HG02678 (cell line): ENCODE measurements at regions not wholly inside any gene's neighbourhood (a gene's known extent, or its start where the extent isn't known, plus 50 kb on each side); places are given as distances from the start of the nearest gene placed in this dataset.
"Not testable (repeated sequence)": the region's sequence is repeated elsewhere in the genome, so short reads cannot be mapped to it uniquely, and the experiment has no call there.

Experiments
- ATAC-seq: cut with Tn5 transposase; IDR thresholded peaks from one replicate; pipeline ENCODE4 v1.9.1; 2021; ENCODE audit warnings: mild to moderate bottlenecking, moderate library complexity; ENCODE audit not compliant: unreplicated experiment

DNA sequence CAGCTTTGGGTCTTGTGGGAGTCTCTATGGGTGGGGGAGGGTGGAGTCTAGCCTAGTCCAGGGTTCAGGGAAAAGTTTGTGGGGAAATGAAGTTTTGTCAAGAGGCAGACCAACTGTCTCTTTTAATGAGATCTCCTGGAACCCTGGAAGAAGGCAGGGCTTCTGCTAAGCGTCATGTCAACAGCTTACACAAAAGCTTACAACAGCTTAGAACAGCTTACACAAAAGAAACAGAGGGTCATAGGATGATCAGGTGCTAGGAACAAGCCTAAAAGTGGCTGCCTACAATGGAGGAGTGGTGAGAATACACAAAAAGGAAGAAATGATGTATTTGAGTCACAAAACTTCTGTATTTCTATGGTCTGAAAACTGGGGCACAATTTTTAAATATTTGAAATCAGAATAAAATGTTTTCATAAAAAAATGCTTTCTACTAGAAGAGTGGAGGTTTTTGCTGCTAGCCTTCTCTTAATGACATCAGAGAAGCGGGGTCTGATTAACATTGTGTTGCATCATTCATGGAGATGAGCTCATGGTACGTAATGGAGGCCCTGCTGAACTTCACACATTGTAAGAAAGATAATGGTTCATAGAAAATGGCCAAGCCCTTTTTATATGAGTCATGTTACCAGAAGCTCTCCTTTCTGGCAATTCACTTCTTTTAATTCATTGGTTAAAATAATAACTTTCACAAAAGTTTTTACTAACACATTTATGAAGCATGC is 351.0 kb downstream of the PIK3C3 start:
- no peak for ATAC-seq

DNA sequence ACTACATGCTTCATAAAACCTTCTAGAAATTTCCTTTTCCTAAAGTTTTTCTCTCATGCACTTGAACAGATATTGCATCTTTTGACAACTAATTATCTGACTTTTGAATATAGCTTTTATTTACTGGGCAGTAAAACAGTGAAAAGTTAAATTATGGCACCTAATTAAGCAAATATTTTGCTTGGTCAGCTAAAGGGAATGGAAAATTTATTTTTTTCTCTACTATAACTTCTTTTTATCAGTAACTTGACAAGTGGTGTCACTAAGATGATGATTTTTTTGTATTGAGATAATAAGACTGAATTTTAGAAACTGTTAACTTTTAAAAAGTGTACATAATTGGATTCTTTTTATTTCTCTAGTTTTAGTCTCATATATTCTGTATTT is 351.6 kb downstream of the PIK3C3 start:
- no peak for ATAC-seq

DNA sequence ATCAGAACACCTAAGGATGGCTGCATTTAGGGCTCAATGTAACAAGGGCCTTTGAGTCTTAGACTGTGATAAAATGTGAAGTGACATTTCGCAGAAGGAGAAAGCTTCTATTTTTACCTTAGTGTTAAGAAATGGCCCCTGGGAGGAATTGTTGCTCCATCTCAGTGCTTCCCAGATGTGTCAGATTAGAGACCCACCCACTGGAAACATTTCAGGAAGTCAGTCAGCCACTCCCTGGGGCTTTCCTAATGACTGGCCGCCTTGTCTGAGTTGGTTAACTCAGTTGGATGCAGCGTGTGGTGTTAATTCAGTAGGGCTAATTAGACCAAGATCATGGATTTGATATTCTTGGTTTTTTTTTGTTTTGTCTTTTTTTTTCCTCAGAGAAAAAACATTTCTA is 355.9 kb downstream of the PIK3C3 start:
- no peak for ATAC-seq

DNA sequence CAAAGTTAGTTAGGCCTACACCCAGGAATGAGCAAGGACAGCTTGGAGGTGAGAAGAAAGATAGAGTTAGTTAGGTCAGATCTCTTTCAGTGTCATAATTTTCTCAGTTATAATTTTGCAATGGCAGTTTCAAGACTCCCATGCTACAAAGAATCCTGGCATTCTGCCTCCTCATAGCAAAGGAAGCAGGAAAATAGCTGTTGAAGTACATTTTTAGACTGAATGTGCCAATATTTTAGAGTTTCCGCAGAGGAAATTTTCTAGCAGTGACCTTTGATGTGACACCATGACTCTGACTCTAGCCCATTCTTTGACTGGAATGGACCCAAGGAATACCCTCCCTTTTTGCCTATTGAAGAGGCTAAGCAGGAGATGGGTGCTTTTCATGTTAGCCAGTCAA is 371.7 kb downstream of the PIK3C3 start:
- ATAC-seq, result no peak

- ATAC-seq, result no peak
Observed at GRCh38 chr18:42328931-42329330, 373.9 kb downstream of the PIK3C3 start.

- no peak for ATAC-seq
Observed at GRCh38 chr18:42330296-42330695, 375.3 kb downstream of the PIK3C3 start.

DNA sequence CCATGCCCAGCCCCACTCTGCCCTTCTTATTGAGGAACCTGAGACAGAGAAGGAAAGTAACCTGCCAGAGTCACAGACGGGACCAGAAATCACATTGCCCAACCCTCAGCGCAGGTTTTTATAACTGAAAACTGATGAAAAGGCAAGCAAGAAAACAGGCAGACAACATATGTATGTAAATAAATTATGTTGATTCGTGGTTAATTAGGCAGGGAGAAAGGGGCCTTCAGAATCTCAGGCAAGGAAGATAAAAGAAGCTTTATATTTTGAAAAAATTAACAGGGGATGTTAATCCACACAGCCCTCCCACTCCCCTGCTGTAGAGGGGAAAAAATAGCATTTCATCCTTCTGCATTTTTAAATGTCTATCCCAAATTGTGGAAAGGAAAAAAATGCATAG is 378.5 kb downstream of the PIK3C3 start:
- ATAC-seq, result no peak

GRCh38 chr18:42334931-42335330 is 379.9 kb downstream of the PIK3C3 start:
- no peak for ATAC-seq

DNA sequence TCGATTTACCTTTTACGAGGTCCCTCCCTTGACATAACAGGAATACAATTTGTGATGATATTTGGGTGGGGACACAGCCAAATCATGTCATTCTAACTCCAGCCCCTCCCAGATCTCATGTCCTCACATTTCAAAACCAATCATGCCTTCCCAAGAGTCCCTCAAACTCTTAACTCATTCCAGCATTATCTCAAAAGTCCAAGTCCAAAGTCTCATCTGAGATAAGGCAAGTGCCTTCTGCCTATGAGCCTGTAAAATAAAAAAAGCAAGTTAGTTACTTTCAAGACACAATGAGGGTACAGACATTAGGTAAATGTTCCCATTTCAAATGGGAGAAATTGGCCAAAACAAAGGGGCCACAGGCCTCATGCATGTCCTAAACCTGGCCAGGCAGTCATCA is 381.1 kb downstream of the PIK3C3 start:
- no peak for ATAC-seq

DNA sequence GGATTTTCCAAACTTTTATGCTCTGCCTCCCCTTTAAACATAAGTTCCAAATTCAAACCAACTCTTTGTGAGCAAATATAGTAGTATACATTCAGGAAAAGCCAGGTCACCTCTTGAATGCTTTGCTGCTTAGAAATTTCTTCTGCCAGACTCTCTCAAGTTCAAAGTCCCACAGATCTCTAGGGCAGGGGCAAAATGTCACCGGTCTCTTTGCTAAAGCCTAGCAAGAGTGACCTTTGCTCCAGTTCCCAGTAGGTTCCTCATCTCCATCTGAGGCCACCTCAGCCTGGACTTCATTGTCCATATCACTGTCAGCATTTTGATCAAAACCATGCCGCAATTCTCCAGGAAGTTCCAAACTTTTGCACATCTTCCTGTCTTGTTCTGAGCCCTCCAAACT is 382.3 kb downstream of the PIK3C3 start:
- not testable (repeated sequence) for ATAC-seq

DNA sequence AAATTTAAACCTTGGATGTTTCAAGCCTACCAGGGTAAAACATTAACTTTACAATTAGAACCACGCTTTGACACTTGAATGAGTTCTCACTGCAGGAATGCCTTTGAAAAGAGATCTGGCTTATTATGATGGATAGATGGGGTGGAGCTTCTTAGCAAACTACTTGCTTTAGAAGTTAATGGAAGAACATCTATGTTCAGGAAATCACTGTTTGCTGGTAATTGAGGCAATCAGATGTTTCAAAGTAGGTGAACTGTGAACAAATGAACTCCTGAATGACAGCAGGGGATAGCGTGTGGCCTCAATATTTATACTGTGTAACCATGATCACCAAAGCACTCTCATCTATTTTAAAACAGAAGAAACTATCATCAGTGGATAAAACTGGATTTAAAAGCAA is 383.6 kb downstream of the PIK3C3 start:
- ATAC-seq, result no peak

- no peak for ATAC-seq
Observed at GRCh38 chr18:42339372-42339771, 384.3 kb downstream of the PIK3C3 start.

DNA sequence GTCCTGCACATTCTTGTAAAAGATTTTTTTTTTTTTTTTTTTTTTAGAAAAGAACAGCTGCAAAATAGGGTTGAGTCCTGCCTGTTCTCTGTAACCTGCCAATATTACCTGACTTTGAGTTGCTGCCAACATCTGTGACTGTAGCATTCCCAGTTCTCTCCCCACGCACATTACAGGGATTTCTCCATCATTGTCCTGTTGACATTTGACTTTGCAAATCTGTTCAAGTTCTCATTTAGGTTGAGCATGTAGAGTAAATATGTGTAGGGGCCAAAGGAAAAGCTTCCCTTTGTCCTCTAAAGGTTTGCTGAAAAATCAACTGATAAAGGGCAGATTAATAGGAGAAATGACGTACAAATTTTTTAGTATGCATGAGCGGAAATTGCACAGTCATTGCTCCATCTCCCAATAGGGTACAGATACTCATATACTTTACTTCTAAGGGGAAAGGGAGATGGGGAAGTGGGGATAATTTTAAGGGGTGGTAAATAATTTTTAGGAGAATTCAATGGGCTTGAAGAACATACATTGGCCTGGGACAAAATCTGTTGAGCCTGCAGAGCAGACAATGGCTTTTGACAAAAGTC is 385.5 kb downstream of the PIK3C3 start:
- no peak for ATAC-seq

DNA sequence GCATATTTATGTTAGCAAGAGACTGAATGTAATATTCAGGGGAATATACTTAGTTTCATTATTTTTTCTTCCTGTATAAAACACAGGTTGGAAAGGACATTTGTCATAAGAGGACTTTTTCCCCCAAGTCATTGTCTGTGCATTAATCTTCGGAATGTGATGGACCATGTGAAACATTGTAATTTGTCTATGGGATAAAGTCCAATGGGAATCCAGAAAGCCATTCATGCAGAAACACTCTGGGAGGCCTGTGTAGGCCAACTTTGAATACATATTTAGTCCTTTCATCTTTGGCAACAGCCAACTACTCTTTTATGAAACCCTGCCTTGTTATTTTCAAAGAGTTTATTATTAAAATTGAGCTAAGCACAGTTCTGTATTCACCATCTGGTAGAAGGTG is 386.4 kb downstream of the PIK3C3 start:
- no peak for ATAC-seq

DNA sequence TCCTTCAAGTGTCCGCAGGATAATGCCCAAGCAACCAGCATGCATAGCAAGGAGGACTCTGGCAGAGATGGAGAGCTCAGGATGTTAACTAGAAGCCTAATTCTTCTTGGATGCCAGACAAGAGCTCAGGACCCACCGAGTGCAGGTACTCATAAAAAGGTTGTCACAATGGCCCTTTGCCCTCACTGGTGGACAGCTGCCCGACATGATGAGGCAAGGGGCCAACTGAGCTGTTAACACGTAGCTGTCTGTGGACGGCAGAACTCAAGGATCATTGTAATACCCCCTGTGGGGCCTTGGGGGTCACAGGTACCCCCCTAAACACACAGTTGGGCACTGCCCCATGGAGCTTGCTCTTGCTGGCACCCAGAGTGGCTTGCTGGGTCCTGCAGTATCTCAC is 393.7 kb downstream of the PIK3C3 start:
- ATAC-seq, result no peak

- no peak for ATAC-seq
Observed at GRCh38 chr18:42351455-42351854, 396.4 kb downstream of the PIK3C3 start.

- ATAC-seq, result no peak
Observed at GRCh38 chr18:42360716-42361115, 405.7 kb downstream of the PIK3C3 start.

DNA sequence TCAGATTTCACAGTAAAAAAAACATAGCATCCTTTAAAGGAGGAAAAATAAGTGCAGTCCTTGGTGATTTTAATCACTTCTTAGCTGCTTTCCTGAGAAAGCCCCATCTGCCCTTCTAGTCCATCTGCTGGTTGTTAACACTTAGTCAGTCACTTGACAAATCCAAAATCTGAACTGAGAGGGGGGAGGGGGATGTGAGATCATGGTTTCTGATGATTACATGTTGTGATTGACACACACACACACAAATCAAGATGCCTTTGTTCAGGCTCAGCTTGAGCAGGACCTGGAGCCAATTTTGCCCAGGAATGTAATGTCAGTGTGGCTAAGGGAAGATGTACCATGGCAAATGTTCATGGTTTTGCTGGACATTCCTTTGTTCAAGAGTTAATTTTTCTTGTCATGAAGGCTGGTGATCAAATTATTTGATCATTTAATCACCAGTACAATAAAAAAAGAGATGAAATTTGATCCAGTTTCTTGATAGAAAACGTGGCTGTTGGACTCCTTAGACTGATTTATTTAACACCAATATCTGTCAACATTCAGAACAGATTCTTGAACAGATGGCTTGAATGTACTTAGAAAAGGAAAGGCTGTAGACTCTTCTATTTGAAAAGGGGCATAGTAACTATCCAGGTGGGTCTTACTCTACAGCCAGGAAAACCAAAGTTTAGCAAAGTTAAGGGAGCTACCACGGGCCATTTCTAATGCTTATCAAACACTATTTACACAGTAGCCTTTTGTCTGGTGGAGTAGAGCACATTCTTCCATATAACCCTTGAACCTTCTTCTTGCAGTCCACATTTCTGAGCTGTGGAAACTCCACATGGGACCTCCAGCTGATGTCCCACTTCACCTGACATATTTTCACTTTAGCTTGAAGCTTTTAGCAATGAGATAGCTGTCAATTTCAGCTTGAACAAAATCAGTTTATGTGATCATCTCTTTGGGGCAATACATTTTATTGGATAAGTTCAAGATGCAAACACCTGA is 408.7 kb downstream of the PIK3C3 start:
- ATAC-seq, result no peak

DNA sequence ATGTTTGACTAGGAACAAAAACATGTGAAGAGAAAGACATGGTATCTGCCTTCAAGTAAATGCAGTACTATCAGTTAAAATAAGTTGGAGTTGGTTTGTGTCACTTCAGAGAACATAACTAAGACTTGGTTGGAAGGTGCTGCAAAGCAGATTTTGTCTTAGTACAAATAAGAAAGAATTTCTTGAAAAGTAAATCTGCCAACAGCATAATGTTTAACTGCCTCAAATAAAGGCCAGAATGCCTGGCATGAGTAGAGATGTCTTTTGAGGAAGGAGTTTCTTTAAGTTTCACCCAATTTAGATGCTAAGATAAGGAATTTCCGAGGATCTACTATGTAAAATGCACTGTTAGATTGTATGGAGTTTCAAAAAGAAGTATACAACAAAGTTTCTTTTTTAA is 409.7 kb downstream of the PIK3C3 start:
- ATAC-seq, result no peak

DNA sequence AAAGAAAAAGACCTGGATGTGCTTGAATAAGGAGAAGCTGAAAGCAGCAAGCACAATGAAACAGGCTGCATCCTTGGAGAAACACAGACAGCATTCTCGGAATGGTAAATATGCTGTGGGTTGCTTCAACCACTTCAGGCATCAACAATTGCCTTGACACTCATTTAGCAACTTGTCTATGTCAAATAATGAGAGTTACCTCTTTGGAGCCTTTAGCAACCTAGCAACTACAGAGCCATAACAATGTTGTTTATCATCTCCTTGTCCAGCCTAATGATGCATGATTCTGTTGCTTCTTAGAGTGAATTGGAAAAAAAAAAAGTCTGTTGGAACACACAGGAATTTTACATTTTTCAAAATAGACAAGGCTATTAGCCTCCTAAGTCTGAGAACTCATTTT is 410.6 kb downstream of the PIK3C3 start:
- ATAC-seq, result no peak

DNA sequence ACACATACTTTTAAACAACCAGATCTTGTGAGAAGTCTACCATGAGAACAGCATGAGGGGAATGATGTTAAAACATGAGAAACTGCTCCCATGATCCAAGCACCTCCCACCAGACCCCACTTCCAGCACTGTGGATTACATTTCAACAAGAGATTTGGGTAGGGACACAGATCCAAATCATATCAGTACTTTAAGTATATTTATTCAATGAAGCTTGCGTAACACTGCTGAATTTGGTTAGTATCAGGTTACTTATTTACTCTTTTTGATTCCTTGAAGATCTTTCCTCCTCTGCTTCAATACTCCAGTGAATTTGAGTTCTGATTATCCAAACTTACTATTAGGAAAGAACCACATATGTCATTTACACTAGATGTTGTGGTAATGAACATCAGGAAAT is 418.6 kb downstream of the PIK3C3 start:
- ATAC-seq, result no peak

DNA sequence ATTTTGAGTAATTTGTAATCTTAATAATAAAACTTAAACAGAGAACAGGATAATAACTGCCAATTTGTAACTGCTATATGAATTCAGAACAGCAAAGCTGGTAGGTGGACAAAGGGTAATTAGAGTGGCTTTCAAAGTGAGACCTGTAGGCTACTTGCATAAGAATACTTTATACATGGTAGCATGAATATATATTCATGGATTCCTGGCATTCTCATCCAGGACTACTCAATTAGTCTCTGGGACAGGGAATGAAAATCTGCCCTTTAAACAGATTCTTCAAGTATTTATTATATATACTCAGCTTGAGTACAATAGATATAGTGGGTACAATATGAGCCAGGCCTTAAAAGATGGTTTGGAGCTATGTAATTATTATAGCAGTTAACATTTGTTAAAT is 419.9 kb downstream of the PIK3C3 start:
- ATAC-seq, result no peak
